Astrocyte (in vitro differentiated cells and primary cell): ENCODE measurements at regions not wholly inside any gene's neighbourhood (a gene's known extent, or its start where the extent isn't known, plus 50 kb on each side); places are given as distances from the start of the nearest gene placed in this dataset.

ENCODE experiments used
- DNase-seq: peaks from one replicate; pipeline ENCODE4 v3.0.0-alpha.2; 2010; ENCODE audit warnings: low read depth
- FAIRE-seq: peaks from 2 replicates; lab custom pipeline; 2011; peaks lifted over from hg19 to GRCh38; lab: Jason Lieb, UNC
- H2AFZ ChIP-seq: 2 replicates; pipeline ENCODE4 v1.6.0; 2012; ENCODE audit warnings: low read depth, low read length, inconsistent platforms
- H3K27ac ChIP-seq: 2 replicates; pipeline ENCODE4 v1.5.1; 2011; ENCODE audit warnings: low read depth, low read length, inconsistent platforms
- H3K27me3 ChIP-seq: 2 replicates; pipeline ENCODE4 v1.6.0; 2011; ENCODE audit warnings: low read length, inconsistent platforms; ENCODE audit not compliant: insufficient read depth
- H3K36me3 ChIP-seq: 2 replicates; pipeline ENCODE4 v1.5.1; 2011; ENCODE audit warnings: low read length, inconsistent platforms; ENCODE audit not compliant: insufficient read depth
- H3K4me1 ChIP-seq: 2 replicates; pipeline ENCODE4 v1.5.1; 2011; ENCODE audit warnings: low read length, inconsistent platforms; ENCODE audit not compliant: insufficient read depth
- H3K4me2 ChIP-seq: 2 replicates; pipeline ENCODE4 v1.6.0; 2012; ENCODE audit warnings: low read length, inconsistent platforms
- H3K4me3 ChIP-seq: 2 replicates; pipeline ENCODE4 v1.5.1; 2011; ENCODE audit warnings: low read depth, mild to moderate bottlenecking, low read length, inconsistent platforms; ENCODE audit not compliant: insufficient read depth
- H3K79me2 ChIP-seq: 2 replicates; pipeline ENCODE4 v1.6.0; 2012; ENCODE audit warnings: mild to moderate bottlenecking, low read length, inconsistent platforms; ENCODE audit not compliant: insufficient read depth
- H3K9ac ChIP-seq: 2 replicates; pipeline ENCODE4 v1.6.0; 2012; ENCODE audit warnings: mild to moderate bottlenecking, low read length, inconsistent platforms
- H3K9me3 ChIP-seq: 2 replicates; pipeline ENCODE4 v1.5.1; 2012; ENCODE audit warnings: low read depth, mild to moderate bottlenecking, low read length, inconsistent platforms; ENCODE audit not compliant: insufficient read depth
- H4K20me1 ChIP-seq: 2 replicates; pipeline ENCODE4 v1.6.0; 2012; ENCODE audit warnings: low read length, inconsistent platforms; ENCODE audit not compliant: insufficient read depth
- H3K27ac Mint-ChIP-seq: one replicate; pipeline ENCODE4 v1.8.0; 2021; ENCODE audit warnings: mild to moderate bottlenecking, mixed read lengths; ENCODE audit not compliant: unreplicated experiment
- H3K27me3 Mint-ChIP-seq: one replicate; pipeline ENCODE4 v1.8.0; 2021; ENCODE audit warnings: low read depth, mixed read lengths; ENCODE audit not compliant: unreplicated experiment
- H3K36me3 Mint-ChIP-seq: one replicate; pipeline ENCODE4 v1.8.0; 2021; ENCODE audit warnings: low read depth, mixed read lengths; ENCODE audit not compliant: unreplicated experiment
- H3K4me1 Mint-ChIP-seq: one replicate; pipeline ENCODE4 v1.8.0; 2021; ENCODE audit warnings: low read depth, mixed read lengths; ENCODE audit not compliant: unreplicated experiment
- H3K4me3 Mint-ChIP-seq: one replicate; pipeline ENCODE4 v1.8.0; 2021; ENCODE audit warnings: mild to moderate bottlenecking, moderate library complexity, mixed read lengths; ENCODE audit not compliant: unreplicated experiment
- H3K9me3 Mint-ChIP-seq: one replicate; pipeline ENCODE4 v1.8.0; 2021; ENCODE audit warnings: mild to moderate bottlenecking, mixed read lengths; ENCODE audit not compliant: unreplicated experiment
- EZH2 ChIP-seq: IDR thresholded peaks from 2 replicates; pipeline ENCODE4 v1.6.1; 2012; ENCODE audit warnings: mild to moderate bottlenecking, low read length, inconsistent platforms; ENCODE audit not compliant: insufficient read depth
- TF ChIP-seq, protein P1 (sequence below): IDR thresholded peaks from 2 replicates; pipeline ENCODE4 v1.5.1; 2011; ENCODE audit warnings: low read depth, mild to moderate bottlenecking, inconsistent platforms, low read length, moderate library complexity; ENCODE audit not compliant: insufficient read depth

GRCh38 chr11:80379620-80380278 is 938.9 kb upstream of the TENM4 start:
- Mint-ChIP-seq H3K27ac (no peak overlapping the region), H3K9me3 (no peaks in the 10 kb centered on the region), H3K4me1 (no peaks in the 10 kb centered on the region), H3K4me3 (no peak overlapping the region), H3K36me3 (no peaks in the 10 kb centered on the region), H3K27me3 (peaks cover 2% of the 10 kb centered on the region)
- DNase-seq (no peak), FAIRE-seq (no peak)
- no peaks in the 10 kb centered on the region for H3K79me2 ChIP-seq
- no peak overlapping the region for H3K9ac ChIP-seq
- no peaks in the 10 kb centered on the region for H4K20me1 ChIP-seq
- no peaks in the 10 kb centered on the region for H3K9me3 ChIP-seq
- H3K36me3 ChIP-seq: no peaks in the 10 kb centered on the region
- H3K27me3 ChIP-seq: no peaks in the 10 kb centered on the region
- H3K4me1 ChIP-seq: no peaks in the 10 kb centered on the region
- H3K4me2 ChIP-seq: no peak overlapping the region
- H3K4me3 ChIP-seq: no peak overlapping the region
- no peak for TF ChIP-seq EZH2
- TF ChIP-seq, protein P1, sequence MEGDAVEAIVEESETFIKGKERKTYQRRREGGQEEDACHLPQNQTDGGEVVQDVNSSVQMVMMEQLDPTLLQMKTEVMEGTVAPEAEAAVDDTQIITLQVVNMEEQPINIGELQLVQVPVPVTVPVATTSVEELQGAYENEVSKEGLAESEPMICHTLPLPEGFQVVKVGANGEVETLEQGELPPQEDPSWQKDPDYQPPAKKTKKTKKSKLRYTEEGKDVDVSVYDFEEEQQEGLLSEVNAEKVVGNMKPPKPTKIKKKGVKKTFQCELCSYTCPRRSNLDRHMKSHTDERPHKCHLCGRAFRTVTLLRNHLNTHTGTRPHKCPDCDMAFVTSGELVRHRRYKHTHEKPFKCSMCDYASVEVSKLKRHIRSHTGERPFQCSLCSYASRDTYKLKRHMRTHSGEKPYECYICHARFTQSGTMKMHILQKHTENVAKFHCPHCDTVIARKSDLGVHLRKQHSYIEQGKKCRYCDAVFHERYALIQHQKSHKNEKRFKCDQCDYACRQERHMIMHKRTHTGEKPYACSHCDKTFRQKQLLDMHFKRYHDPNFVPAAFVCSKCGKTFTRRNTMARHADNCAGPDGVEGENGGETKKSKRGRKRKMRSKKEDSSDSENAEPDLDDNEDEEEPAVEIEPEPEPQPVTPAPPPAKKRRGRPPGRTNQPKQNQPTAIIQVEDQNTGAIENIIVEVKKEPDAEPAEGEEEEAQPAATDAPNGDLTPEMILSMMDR: no peak
- H2AFZ ChIP-seq: no peak overlapping the region
- no peak overlapping the region for H3K27ac ChIP-seq

DNA sequence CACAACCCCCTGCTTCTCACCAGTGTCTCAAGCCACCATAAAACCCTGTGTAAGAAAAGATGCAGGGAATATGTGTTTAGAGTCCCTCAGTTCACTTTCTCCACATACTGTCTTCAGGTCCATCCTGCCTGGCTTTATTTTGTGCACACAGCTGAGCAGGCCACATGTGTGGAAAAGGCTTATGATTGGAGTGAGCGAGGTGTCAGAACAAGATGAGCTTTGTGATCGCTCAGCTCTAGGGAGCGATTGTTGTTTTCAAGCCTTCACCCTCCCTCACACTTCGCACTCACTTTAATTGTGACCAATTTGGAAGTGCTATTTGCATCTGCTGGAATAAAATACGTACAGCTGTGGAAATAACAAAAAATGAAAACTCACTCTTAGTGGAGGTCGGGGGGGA is 931.1 kb upstream of the TENM4 start:
- H3K9ac ChIP-seq: no peak overlapping the region
- no peaks in the 10 kb centered on the region for H3K9me3 ChIP-seq
- H3K36me3 ChIP-seq: no peaks in the 10 kb centered on the region
- H3K4me2 ChIP-seq: no peak overlapping the region
- H3K4me3 ChIP-seq: no peak overlapping the region
- Mint-ChIP-seq H3K27ac (no peak overlapping the region), H3K4me3 (no peak overlapping the region), H3K36me3 (no peaks in the 10 kb centered on the region), H3K9me3 (no peaks in the 10 kb centered on the region), H3K27me3 (peaks cover 2% of the 10 kb centered on the region), H3K4me1 (no peaks in the 10 kb centered on the region)
- H3K4me1 ChIP-seq: no peaks in the 10 kb centered on the region
- H3K27me3 ChIP-seq: no peaks in the 10 kb centered on the region
- FAIRE-seq (no peak), DNase-seq (no peak)
- H4K20me1 ChIP-seq: no peaks in the 10 kb centered on the region
- H3K79me2 ChIP-seq: no peaks in the 10 kb centered on the region
- TF ChIP-seq, protein P1: no peak
- TF ChIP-seq EZH2: no peak
- no peak overlapping the region for H2AFZ ChIP-seq
- no peak overlapping the region for H3K27ac ChIP-seq

- H3K4me3 Mint-ChIP-seq: no peak overlapping the region
- no peaks in the 10 kb centered on the region for H3K9me3 ChIP-seq
- no peak overlapping the region for H3K9ac ChIP-seq
- H3K4me1 ChIP-seq: no peaks in the 10 kb centered on the region
- H3K27me3 Mint-ChIP-seq: no peaks in the 10 kb centered on the region
- H4K20me1 ChIP-seq: no peaks in the 10 kb centered on the region
- no peak for FAIRE-seq
- no peaks in the 10 kb centered on the region for H3K36me3 Mint-ChIP-seq
- no peaks in the 10 kb centered on the region for H3K9me3 Mint-ChIP-seq
- no peak for TF ChIP-seq EZH2
- TF ChIP-seq, protein P1: no peak
- no peak overlapping the region for H2AFZ ChIP-seq
- no peak overlapping the region for H3K27ac ChIP-seq
- no peak overlapping the region for H3K4me2 ChIP-seq
- no peak for DNase-seq
- H3K27ac Mint-ChIP-seq: no peak overlapping the region
- H3K27me3 ChIP-seq: no peaks in the 10 kb centered on the region
- H3K79me2 ChIP-seq: no peaks in the 10 kb centered on the region
- H3K36me3 ChIP-seq: no peaks in the 10 kb centered on the region
- no peaks in the 10 kb centered on the region for H3K4me1 Mint-ChIP-seq
- H3K4me3 ChIP-seq: no peak overlapping the region
Measured at GRCh38 chr11:80365980-80366379, 925.1 kb upstream of the TENM4 start.
